Smooth muscle cell (in vitro differentiated cells): ENCODE measurements at regions not wholly inside any gene's neighbourhood (a gene's known extent, or its start where the extent isn't known, plus 50 kb on each side); places are given as distances from the start of the nearest gene placed in this dataset.

Experiments used
- DNase-seq: peaks from one replicate; lab custom pipeline; 2025; ENCODE audit not compliant: unreplicated experiment; lab: John Stamatoyannopoulos, UW
- H2AFZ ChIP-seq: fragments of 200-600 bp; sonication (generic); 2 replicates; pipeline ENCODE4 v1.6.0; 2016; ENCODE audit warnings: antibody characterized with exemption, low read depth, mild to moderate bottlenecking
- H3F3A ChIP-seq: fragments of 200-600 bp; sonication (generic); 2 replicates; pipeline ENCODE4 v1.6.0; 2017; ENCODE audit warnings: antibody characterized with exemption, low read depth
- H3K27ac ChIP-seq: fragments of 200-600 bp; sonication (generic); 2 replicates; pipeline ENCODE4 v1.5.1; 2016; ENCODE audit warnings: low read depth, mild to moderate bottlenecking
- H3K27me3 ChIP-seq: fragments of 200-600 bp; sonication (generic); 2 replicates; pipeline ENCODE4 v1.6.1; 2016; ENCODE audit warnings: low read depth, mild to moderate bottlenecking
- H3K36me3 ChIP-seq: fragments of 200-600 bp; sonication (generic); 2 replicates; pipeline ENCODE4 v1.5.1; 2016; ENCODE audit warnings: low read depth
- H3K4me1 ChIP-seq: fragments of 200-600 bp; sonication (generic); 2 replicates; pipeline ENCODE4 v1.5.1; 2016; ENCODE audit warnings: low read depth
- H3K4me2 ChIP-seq: fragments of 200-600 bp; sonication (generic); 2 replicates; pipeline ENCODE4 v1.6.0; 2016; ENCODE audit warnings: mild to moderate bottlenecking
- H3K4me3 ChIP-seq: fragments of 200-600 bp; sonication (generic); 2 replicates; pipeline ENCODE4 v1.5.1; 2016; ENCODE audit warnings: mild to moderate bottlenecking
- H3K79me2 ChIP-seq: fragments of 200-600 bp; sonication (generic); 2 replicates; pipeline ENCODE4 v1.6.0; 2016; ENCODE audit warnings: low read depth, mild to moderate bottlenecking
- H3K9ac ChIP-seq: fragments of 200-600 bp; sonication (generic); 2 replicates; pipeline ENCODE4 v1.6.0; 2016; ENCODE audit warnings: low read depth
- H3K9me3 ChIP-seq: fragments of 200-600 bp; sonication (generic); replicated peaks from 2 replicates; pipeline ENCODE4 v1.5.1; 2016; ENCODE audit warnings: low read depth
- H4K20me1 ChIP-seq: fragments of 200-600 bp; sonication (generic); 2 replicates; pipeline ENCODE4 v1.6.0; 2016; ENCODE audit warnings: low read depth
- CTCF ChIP-seq: fragments of 200-600 bp; sonication (generic); IDR thresholded peaks from 2 replicates; pipeline ENCODE4 v1.5.1; 2017; ENCODE audit warnings: borderline replicate concordance, mild to moderate bottlenecking, antibody characterized with exemption; ENCODE audit not compliant: insufficient read depth, poor library complexity, severe bottlenecking
- WGBS: methylation state at CpG from one replicate; pipeline ENCODE4 v1.1.7; 2016; ENCODE audit warnings: low lambda C conversion rate; 5-methylcytosine and 5-hydroxymethylcytosine counted together

- H3K9ac ChIP-seq: no peak overlapping the region
- H3K79me2 ChIP-seq: no peaks in the 10 kb centered on the region
- H3K27ac ChIP-seq: no peak overlapping the region
- DNase-seq: no peak
- H3K4me2 ChIP-seq: no peak overlapping the region
- H4K20me1 ChIP-seq: no peaks in the 10 kb centered on the region
- no peaks in the 10 kb centered on the region for H3F3A ChIP-seq
- no peaks in the 10 kb centered on the region for H3K4me1 ChIP-seq
- 93% methylated on average over 1 of the region's 1 CpG for WGBS
- H3K4me3 ChIP-seq: no peak overlapping the region
- H3K36me3 ChIP-seq: no peaks in the 10 kb centered on the region
- H2AFZ ChIP-seq: no peak overlapping the region
- peaks cover 7% of the 10 kb centered on the region for H3K27me3 ChIP-seq
- TF ChIP-seq CTCF: no peak
- H3K9me3 ChIP-seq: no peaks in the 10 kb centered on the region
Measured at GRCh38 chr5:42900734-42901133, 89.0 kb upstream of the SELENOP start.

- no peaks in the 10 kb centered on the region for H3K36me3 ChIP-seq
- H2AFZ ChIP-seq: no peak overlapping the region
- H3K79me2 ChIP-seq: no peaks in the 10 kb centered on the region
- 91% methylated on average over 14 of the region's 14 CpGs for WGBS
- H3F3A ChIP-seq: no peaks in the 10 kb centered on the region
- no peak for TF ChIP-seq CTCF
- no peaks in the 10 kb centered on the region for H3K27me3 ChIP-seq
- H3K27ac ChIP-seq: no peak overlapping the region
- H4K20me1 ChIP-seq: no peaks in the 10 kb centered on the region
- H3K4me1 ChIP-seq: no peaks in the 10 kb centered on the region
- H3K4me3 ChIP-seq: no peak overlapping the region
- no peak overlapping the region for H3K4me2 ChIP-seq
- no peaks in the 10 kb centered on the region for H3K9me3 ChIP-seq
- no peak for DNase-seq
- H3K9ac ChIP-seq: no peak overlapping the region
Measured at GRCh38 chr5:42898760-42899159, 87.1 kb upstream of the SELENOP start.

- H3K27me3 ChIP-seq: no peaks in the 10 kb centered on the region
- WGBS: 88% methylated on average over 3 of the region's 3 CpGs
Measured at GRCh38 chr5:42896523-42896922, 84.8 kb upstream of the SELENOP start.

More at GRCh38 chr5:42896523-42896922, 84.8 kb upstream of the SELENOP start:
- Histone ChIP-seq H3K27ac (no peak overlapping the region), H3K9ac (no peak overlapping the region), H2AFZ (no peak overlapping the region), H3K4me2 (no peak overlapping the region), H3K4me1 (no peaks in the 10 kb centered on the region), H3F3A (no peaks in the 10 kb centered on the region), H4K20me1 (no peaks in the 10 kb centered on the region), H3K9me3 (no peaks in the 10 kb centered on the region), H3K79me2 (no peaks in the 10 kb centered on the region), H3K4me3 (no peak overlapping the region), H3K36me3 (no peaks in the 10 kb centered on the region)
- DNase-seq: no peak
- no peak for TF ChIP-seq CTCF
